ENCODE measurements at regions not wholly inside any gene's neighbourhood (a gene's known extent, or its start where the extent isn't known, plus 50 kb on each side); places are given as distances from the start of the nearest gene placed in this dataset.
A peak's percentile ranks its signal among the peaks of the same experiment; 100 is the strongest.

- no peaks in the 10 kb centered on the region for H3K36me3 ChIP-seq (ENCODE audit: control insufficient read depth, insufficient read depth, low read length)
- no peaks in the 10 kb centered on the region for H3K27me3 ChIP-seq (ENCODE audit: control insufficient read depth, insufficient read depth, low read length)
- no peaks in the 10 kb centered on the region for H3K9me3 ChIP-seq (ENCODE audit: control insufficient read depth, low read depth, low read length)
- H3K27ac ChIP-seq (ENCODE audit: low read length), result no peak overlapping the region
- H3K4me1 ChIP-seq (ENCODE audit: control insufficient read depth, insufficient read depth, low read length), result no peaks in the 10 kb centered on the region
- no CpG with 5 or more reads among the region's 3 CpGs for whole genome bisulfite sequencing (ENCODE audit: insufficient coverage, low lambda C conversion rate)
- no peak for DNase-seq
- no peak overlapping the region for H3K4me3 ChIP-seq (ENCODE audit: low read length)
These were observed 304.5 kb downstream of the GALC start for GRCh38 chr14:87688524-87688923.

DNA sequence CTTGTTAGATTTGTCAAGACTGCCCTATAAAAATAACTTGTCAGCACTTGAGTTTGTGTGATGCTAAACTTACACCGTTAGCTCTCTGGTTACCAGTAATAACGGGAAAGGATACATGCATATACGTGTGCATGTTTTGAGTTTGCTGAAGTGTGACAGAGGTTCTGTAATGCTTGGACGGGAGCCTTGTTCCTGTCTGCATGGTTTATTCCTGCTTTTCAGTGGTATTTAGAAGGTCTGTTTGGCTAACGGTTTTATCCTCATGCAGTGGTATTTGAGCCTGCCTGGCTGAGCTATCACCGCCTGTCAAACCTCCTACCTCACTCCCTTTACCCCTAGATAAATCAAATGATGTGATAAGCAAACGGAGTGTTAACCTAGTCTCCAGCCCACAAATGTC lies 305.6 kb downstream of the GALC start:
- DNase-seq, result no peak
- Histone ChIP-seq H3K36me3 (ENCODE audit: control insufficient read depth, insufficient read depth, low read length) (no peaks in the 10 kb centered on the region), H3K27me3 (ENCODE audit: control insufficient read depth, insufficient read depth, low read length) (no peaks in the 10 kb centered on the region), H3K27ac (ENCODE audit: low read length) (no peak overlapping the region), H3K9me3 (ENCODE audit: control insufficient read depth, low read depth, low read length) (no peaks in the 10 kb centered on the region), H3K4me1 (ENCODE audit: control insufficient read depth, insufficient read depth, low read length) (no peaks in the 10 kb centered on the region), H3K4me3 (ENCODE audit: low read length) (no peak overlapping the region)
- WGBS (ENCODE audit: insufficient coverage, low lambda C conversion rate), result no CpG with 5 or more reads among the region's 7 CpGs

DNA sequence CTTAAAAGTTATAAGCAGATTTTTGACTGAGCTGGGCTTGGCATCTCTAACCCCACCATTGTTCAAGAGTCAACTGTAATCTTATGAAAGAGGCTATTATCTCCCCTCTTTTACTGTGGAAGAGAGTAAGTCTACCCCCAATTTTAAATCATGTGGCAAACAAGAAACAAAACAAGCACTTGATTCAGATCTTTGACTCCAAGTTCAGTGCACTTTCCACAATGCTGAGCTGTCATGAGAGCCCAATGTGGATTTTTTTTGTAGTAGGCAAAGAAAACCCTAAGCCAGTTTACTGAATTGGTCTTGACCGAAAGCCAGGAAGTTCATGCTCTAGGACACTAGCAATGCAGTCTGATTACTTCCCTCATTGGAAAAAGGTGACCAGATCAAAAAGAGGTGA lies 306.2 kb downstream of the GALC start:
- no peak for DNase-seq
- Histone ChIP-seq H3K27me3 (ENCODE audit: control insufficient read depth, insufficient read depth, low read length) (no peaks in the 10 kb centered on the region), H3K27ac (ENCODE audit: low read length) (no peak overlapping the region), H3K9me3 (ENCODE audit: control insufficient read depth, low read depth, low read length) (no peaks in the 10 kb centered on the region), H3K4me1 (ENCODE audit: control insufficient read depth, insufficient read depth, low read length) (no peaks in the 10 kb centered on the region), H3K4me3 (ENCODE audit: low read length) (no peak overlapping the region), H3K36me3 (ENCODE audit: control insufficient read depth, insufficient read depth, low read length) (no peaks in the 10 kb centered on the region)
- no CpG with 5 or more reads among the region's 1 CpG for WGBS (ENCODE audit: insufficient coverage, low lambda C conversion rate)

GRCh38 chr14:87679866-87680265 lies 313.1 kb downstream of the GALC start:
- DNase-seq, result no peak
- Histone ChIP-seq H3K9me3 (ENCODE audit: control insufficient read depth, low read depth, low read length) (no peaks in the 10 kb centered on the region), H3K27ac (ENCODE audit: low read length) (no peak overlapping the region), H3K27me3 (ENCODE audit: control insufficient read depth, insufficient read depth, low read length) (peaks cover 2% of the 10 kb centered on the region), H3K36me3 (ENCODE audit: control insufficient read depth, insufficient read depth, low read length) (no peaks in the 10 kb centered on the region), H3K4me3 (ENCODE audit: low read length) (no peak overlapping the region), H3K4me1 (ENCODE audit: control insufficient read depth, insufficient read depth, low read length) (no peaks in the 10 kb centered on the region)
- WGBS (ENCODE audit: insufficient coverage, low lambda C conversion rate), result 80% methylated on average over 2 of the region's 3 CpGs

DNA sequence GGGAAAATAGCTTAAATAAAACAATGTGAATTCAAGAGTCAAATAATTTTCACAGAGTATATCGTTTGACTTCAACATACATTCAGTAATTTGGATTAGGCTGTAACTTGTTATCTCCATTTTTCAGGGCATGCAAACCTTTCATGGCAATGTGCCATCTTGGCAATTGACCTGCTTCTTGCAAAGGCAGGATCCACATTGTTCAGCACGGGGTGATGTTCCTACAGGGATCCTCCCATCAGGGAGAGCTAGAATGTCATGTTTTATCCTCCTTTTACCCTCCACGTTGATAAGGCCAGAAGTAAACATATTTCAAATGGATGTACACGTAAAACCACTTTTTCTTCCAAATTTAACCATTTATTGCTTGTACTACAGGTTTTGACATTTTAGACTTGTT lies 314.4 kb downstream of the GALC start:
- H3K4me3 ChIP-seq (ENCODE audit: low read length), result no peak overlapping the region
- H3K27me3 ChIP-seq (ENCODE audit: control insufficient read depth, insufficient read depth, low read length), result peaks cover 2% of the 10 kb centered on the region
- H3K27ac ChIP-seq (ENCODE audit: low read length), result no peak overlapping the region
- DNase-seq, result no peak
- H3K4me1 ChIP-seq (ENCODE audit: control insufficient read depth, insufficient read depth, low read length), result no peaks in the 10 kb centered on the region
- H3K36me3 ChIP-seq (ENCODE audit: control insufficient read depth, insufficient read depth, low read length), result no peaks in the 10 kb centered on the region
- H3K9me3 ChIP-seq (ENCODE audit: control insufficient read depth, low read depth, low read length), result no peaks in the 10 kb centered on the region
- 73% methylated on average over 3 of the region's 4 CpGs for WGBS (ENCODE audit: insufficient coverage, low lambda C conversion rate)

GRCh38 chr14:87676814-87677437 lies 316.1 kb downstream of the GALC start:
- no peaks in the 10 kb centered on the region for H3K36me3 ChIP-seq (ENCODE audit: control insufficient read depth, insufficient read depth, low read length)
- no peaks in the 10 kb centered on the region for H3K4me1 ChIP-seq (ENCODE audit: control insufficient read depth, insufficient read depth, low read length)
- DNase-seq, result no peak
- peaks cover 2% of the 10 kb centered on the region for H3K27me3 ChIP-seq (ENCODE audit: control insufficient read depth, insufficient read depth, low read length)
- no peak overlapping the region for H3K4me3 ChIP-seq (ENCODE audit: low read length)
- WGBS (ENCODE audit: insufficient coverage, low lambda C conversion rate), result 91% methylated on average over 2 of the region's 2 CpGs
- H3K27ac ChIP-seq (ENCODE audit: low read length), result no peak overlapping the region
- no peaks in the 10 kb centered on the region for H3K9me3 ChIP-seq (ENCODE audit: control insufficient read depth, low read depth, low read length)

DNA sequence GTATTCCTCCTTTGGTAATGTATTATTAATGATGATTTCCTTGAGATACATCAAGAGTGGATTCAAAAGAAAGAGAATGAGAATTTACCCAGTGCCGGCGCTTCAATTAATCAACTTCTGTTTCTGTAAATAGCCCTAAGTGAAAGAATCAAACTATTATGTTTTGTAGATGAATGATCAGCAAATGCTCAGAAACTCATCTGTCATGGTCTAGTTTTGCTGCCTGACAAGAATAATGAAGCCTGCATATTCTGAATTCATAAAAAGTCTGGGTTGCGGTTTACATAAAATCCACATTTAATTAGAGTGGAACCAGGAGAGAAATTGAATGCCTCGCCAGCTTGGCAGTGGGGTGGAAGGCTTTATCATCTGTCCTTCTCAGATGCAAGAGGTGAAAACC lies 325.3 kb downstream of the GALC start:
- Histone ChIP-seq H3K27me3 (ENCODE audit: control insufficient read depth, insufficient read depth, low read length) (no peaks in the 10 kb centered on the region), H3K36me3 (ENCODE audit: control insufficient read depth, insufficient read depth, low read length) (no peaks in the 10 kb centered on the region), H3K4me3 (ENCODE audit: low read length) (no peak overlapping the region), H3K27ac (ENCODE audit: low read length) (no peak overlapping the region), H3K4me1 (ENCODE audit: control insufficient read depth, insufficient read depth, low read length) (no peaks in the 10 kb centered on the region), H3K9me3 (ENCODE audit: control insufficient read depth, low read depth, low read length) (no peaks in the 10 kb centered on the region)
- no peak for DNase-seq
- 92% methylated on average over 2 of the region's 4 CpGs for WGBS (ENCODE audit: insufficient coverage, low lambda C conversion rate)

- no peaks in the 10 kb centered on the region for H3K36me3 ChIP-seq (ENCODE audit: control insufficient read depth, insufficient read depth, low read length)
- no CpG with 5 or more reads among the region's 1 CpG for WGBS (ENCODE audit: insufficient coverage, low lambda C conversion rate)
- H3K27ac ChIP-seq (ENCODE audit: low read length), result no peak overlapping the region
- no peaks in the 10 kb centered on the region for H3K27me3 ChIP-seq (ENCODE audit: control insufficient read depth, insufficient read depth, low read length)
- H3K9me3 ChIP-seq (ENCODE audit: control insufficient read depth, low read depth, low read length), result peaks cover 3% of the 10 kb centered on the region
- no peaks in the 10 kb centered on the region for H3K4me1 ChIP-seq (ENCODE audit: control insufficient read depth, insufficient read depth, low read length)
- H3K4me3 ChIP-seq (ENCODE audit: low read length), result no peak overlapping the region
- no peak for DNase-seq
These were observed 336.7 kb downstream of the GALC start for GRCh38 chr14:87656315-87656714.

- peaks cover 6% of the 10 kb centered on the region for H3K9me3 ChIP-seq (ENCODE audit: control insufficient read depth, low read depth, low read length)
- no peaks in the 10 kb centered on the region for H3K36me3 ChIP-seq (ENCODE audit: control insufficient read depth, insufficient read depth, low read length)
- H3K4me1 ChIP-seq (ENCODE audit: control insufficient read depth, insufficient read depth, low read length), result no peaks in the 10 kb centered on the region
- WGBS (ENCODE audit: insufficient coverage, low lambda C conversion rate), result 93% methylated on average over 2 of the region's 2 CpGs
- no peaks in the 10 kb centered on the region for H3K27me3 ChIP-seq (ENCODE audit: control insufficient read depth, insufficient read depth, low read length)
- H3K27ac ChIP-seq (ENCODE audit: low read length), result no peak overlapping the region
- H3K4me3 ChIP-seq (ENCODE audit: low read length), result no peak overlapping the region
- DNase-seq, result no peak
These were observed 340.7 kb downstream of the GALC start for GRCh38 chr14:87652278-87652677.

DNA sequence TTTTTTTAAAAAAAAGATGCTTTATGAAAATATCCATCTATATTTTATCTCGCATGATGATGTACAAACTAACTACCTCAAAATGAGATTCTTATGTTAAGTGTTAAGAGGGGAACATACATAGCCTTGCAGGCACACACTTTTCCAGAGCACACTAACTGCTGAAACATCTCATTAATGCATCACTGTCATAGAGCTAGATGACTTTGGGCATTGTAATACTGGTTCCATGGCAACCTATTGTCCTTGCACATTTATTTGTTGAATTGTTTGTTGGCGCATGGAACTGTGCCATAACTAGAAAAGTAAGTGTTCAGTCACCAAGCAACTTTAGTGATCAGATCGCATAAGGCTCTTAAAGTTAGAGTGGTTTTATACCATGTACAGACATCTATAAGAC lies 348.3 kb downstream of the GALC start:
- H3K27me3 ChIP-seq (ENCODE audit: control insufficient read depth, insufficient read depth, low read length), result no peaks in the 10 kb centered on the region
- H3K9me3 ChIP-seq (ENCODE audit: control insufficient read depth, low read depth, low read length), result peaks cover 3% of the 10 kb centered on the region
- DNase-seq, result no peak
- H3K4me1 ChIP-seq (ENCODE audit: control insufficient read depth, insufficient read depth, low read length), result no peaks in the 10 kb centered on the region
- H3K27ac ChIP-seq (ENCODE audit: low read length), result no peak overlapping the region
- H3K36me3 ChIP-seq (ENCODE audit: control insufficient read depth, insufficient read depth, low read length), result no peaks in the 10 kb centered on the region
- H3K4me3 ChIP-seq (ENCODE audit: low read length), result no peak overlapping the region
- WGBS (ENCODE audit: insufficient coverage, low lambda C conversion rate), result no CpG with 5 or more reads among the region's 3 CpGs

DNA sequence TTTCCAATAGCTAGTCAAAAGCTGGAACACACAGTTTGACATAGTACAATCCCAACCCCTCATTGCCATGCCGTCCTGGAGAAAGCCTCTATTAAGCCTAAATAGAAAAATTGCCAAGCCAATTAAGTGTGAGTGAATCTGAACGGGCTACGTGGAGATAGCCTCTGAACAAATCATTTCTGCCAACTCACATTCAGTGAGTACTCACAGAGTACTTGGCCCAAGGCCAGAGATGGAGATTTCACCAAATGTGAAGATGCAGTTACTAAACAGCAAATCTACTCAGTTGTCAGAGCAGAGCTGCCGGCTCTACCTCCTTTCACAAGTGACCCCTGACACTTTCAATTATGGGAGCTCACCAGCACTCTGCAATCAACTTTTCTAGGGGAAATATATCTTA lies 350.0 kb downstream of the GALC start:
- H3K36me3 ChIP-seq (ENCODE audit: control insufficient read depth, insufficient read depth, low read length), result no peaks in the 10 kb centered on the region
- peak in 1 of 2 donors; percentile 7 for DNase-seq
- H3K4me1 ChIP-seq (ENCODE audit: control insufficient read depth, insufficient read depth, low read length), result no peaks in the 10 kb centered on the region
- no peak overlapping the region for H3K4me3 ChIP-seq (ENCODE audit: low read length)
- no peak overlapping the region for H3K27ac ChIP-seq (ENCODE audit: low read length)
- no peaks in the 10 kb centered on the region for H3K27me3 ChIP-seq (ENCODE audit: control insufficient read depth, insufficient read depth, low read length)
- no peaks in the 10 kb centered on the region for H3K9me3 ChIP-seq (ENCODE audit: control insufficient read depth, low read depth, low read length)
- WGBS (ENCODE audit: insufficient coverage, low lambda C conversion rate), result 50% methylated on average over 1 of the region's 4 CpGs

Measured in large intestine (tissue), 3 donors.